GM12878 (cell line): ENCODE measurements at regions not wholly inside any gene's neighbourhood (a gene's known extent, or its start where the extent isn't known, plus 50 kb on each side); places are given as distances from the start of the nearest gene placed in this dataset.

ENCODE experiments used
- ATAC-seq: fragments of 200-7000 bp; cut with Tn5 transposase; 3 replicates; pipeline ENCODE4 v1.9.1; 2020; ENCODE audit warnings: mild to moderate bottlenecking, moderate library complexity
- BruUV-seq: library from RNA; stranded (reverse); fragments of 400-500 nt; replicated peaks from 2 replicates; lab custom pipeline; 2021; lab: Mats Ljungman, UMichigan
- CTCF ChIA-PET: fragments of 300-600 bp; sonication (Branson Sonifier 250); formaldehyde crosslinking; extraction: SDS; loops from one replicate; lab custom pipeline; 2021; ENCODE audit warnings: inconsistent platforms; lab: Yijun Ruan, JAX
- POLR2A ChIA-PET: fragments of 350-600 bp; formaldehyde crosslinking; extraction: SDS; loops from one replicate; lab custom pipeline; 2021; ENCODE audit warnings: inconsistent platforms; lab: Charles Lee
- RAD21 ChIA-PET: fragments of 300-600 bp; sonication (Branson Sonifier 250); formaldehyde crosslinking; loops from one replicate; lab custom pipeline; 2023; ENCODE audit warnings: antibody characterized with exemption; ENCODE audit not compliant: unreplicated experiment; lab: Charles Lee
- SMC1A ChIA-PET: fragments of 300-600 bp; sonication (Branson Sonifier 250); formaldehyde crosslinking; loops from one replicate; lab custom pipeline; 2023; ENCODE audit not compliant: unreplicated experiment, uncharacterized antibody; lab: Charles Lee
- DNase-seq: peaks from one replicate; pipeline ENCODE4 v3.0.0-alpha.2; 2011; ENCODE audit warnings: low read depth, low spot score
- FAIRE-seq: peaks from 3 replicates; lab custom pipeline; 2011; peaks lifted over from hg19 to GRCh38; lab: Jason Lieb, UNC
- H2AFZ ChIP-seq: 2 replicates; pipeline ENCODE4 v1.6.0; 2011; ENCODE audit warnings: low read depth, low read length, control low read depth; ENCODE audit not compliant: control insufficient read depth
- H3K27ac ChIP-seq: 2 replicates; pipeline ENCODE4 v1.5.1; 2011; ENCODE audit warnings: control low read depth; ENCODE audit not compliant: control insufficient read depth, insufficient read depth
- H3K27me3 ChIP-seq, 2 experiments: replicated peaks in 1 of 2; 2 replicates each; pipeline versions ENCODE4 v1.6.0 to v1.6.1; 2011; ENCODE audit warnings: low read length in 1 of 2; ENCODE audit not compliant: control insufficient read depth in 2 of 2, insufficient read depth in 2 of 2
- H3K36me3 ChIP-seq, 2 experiments: 2 replicates each; pipeline ENCODE4 v1.5.1; 2011; ENCODE audit warnings: low read length in 1 of 2; ENCODE audit not compliant: control insufficient read depth in 2 of 2, insufficient read depth in 2 of 2
- H3K4me1 ChIP-seq: 2 replicates; pipeline ENCODE4 v1.6.1; 2011; ENCODE audit warnings: mild to moderate bottlenecking, low read length, moderate library complexity, mixed read lengths; ENCODE audit not compliant: control insufficient read depth, insufficient read depth
- H3K4me2 ChIP-seq: 2 replicates; pipeline ENCODE4 v1.6.0; 2011; ENCODE audit warnings: control low read depth; ENCODE audit not compliant: control insufficient read depth, insufficient read depth
- H3K4me3 ChIP-seq: fragments of 200-600 bp; sonication (generic); 2 replicates; pipeline ENCODE4 v1.5.1; 2016
- H3K79me2 ChIP-seq: 2 replicates; pipeline ENCODE4 v1.6.0; 2011; ENCODE audit warnings: low read length; ENCODE audit not compliant: control insufficient read depth, insufficient read depth
- H3K9ac ChIP-seq: 2 replicates; pipeline ENCODE4 v1.8.0; 2011; ENCODE audit warnings: low read length, control low read depth, mixed read lengths; ENCODE audit not compliant: control insufficient read depth, insufficient read depth
- H3K9me3 ChIP-seq: replicated peaks from 3 replicates; pipeline ENCODE4 v1.5.1; 2011; ENCODE audit warnings: mild to moderate bottlenecking, low read length; ENCODE audit not compliant: control insufficient read depth, insufficient read depth
- H4K20me1 ChIP-seq: 2 replicates; pipeline ENCODE4 v1.6.0; 2011; ENCODE audit not compliant: control insufficient read depth, insufficient read depth
- CHD1 ChIP-seq: IDR thresholded peaks from 2 replicates; pipeline ENCODE4 v1.6.1; 2012; ENCODE audit warnings: low read depth, low read length, improper control_type of control experiment
- EZH2 ChIP-seq: IDR thresholded peaks from 2 replicates; pipeline ENCODE4 v1.6.1; 2012; ENCODE audit warnings: low read depth, mild to moderate bottlenecking, control low read depth, inconsistent platforms, low read length, borderline replicate concordance; ENCODE audit not compliant: control insufficient read depth
- IKZF2 ChIP-seq, 2 experiments: fragments of 450-650 bp; IDR thresholded peaks; 2 replicates each; pipeline ENCODE4 v1.6.1; 2017; ENCODE audit warnings: mild to moderate bottlenecking in 2 of 2, moderate library complexity in 2 of 2
- JUND ChIP-seq: IDR thresholded peaks from 2 replicates; pipeline ENCODE4 v1.6.1; 2012; ENCODE audit warnings: low read depth, mild to moderate bottlenecking, low read length, improper control_type of control experiment, moderate library complexity
- POLR2A ChIP-seq: IDR thresholded peaks from 2 replicates; pipeline ENCODE4 v1.6.1; 2011; ENCODE audit warnings: low read depth, mild to moderate bottlenecking, low read length
- POLR2AphosphoS2 ChIP-seq: IDR thresholded peaks from 2 replicates; pipeline ENCODE4 v1.6.1; 2011; ENCODE audit warnings: low read depth, mild to moderate bottlenecking, low read length, improper control_type of control experiment, moderate library complexity
- TARDBP ChIP-seq: IDR thresholded peaks from 2 replicates; pipeline ENCODE4 v1.6.1; 2016; ENCODE audit warnings: borderline replicate concordance
- USF1 ChIP-seq: IDR thresholded peaks from 2 replicates; pipeline ENCODE4 v1.6.1; 2011; ENCODE audit warnings: borderline replicate concordance, low read depth, mild to moderate bottlenecking, moderate library complexity, mixed read lengths, low read length; ENCODE audit not compliant: insufficient read depth; ENCODE audit errors: extremely low read length
- ZNF274 ChIP-seq: IDR thresholded peaks from one replicate; pipeline ENCODE4 v1.8.0; 2011; ENCODE audit not compliant: insufficient read length, insufficient read depth
- WGBS: methylation state at CpG from one replicate; pipeline ENCODE4 v1.1.6; 2016; ENCODE audit warnings: low lambda C conversion rate; ENCODE audit not compliant: insufficient replicate concordance, insufficient coverage; ENCODE audit errors: missing lambda C conversion rate; 5-methylcytosine and 5-hydroxymethylcytosine counted together
- in situ Hi-C: fragments of 300-500 bp; cut with MboI; formaldehyde crosslinking; loops from 9 replicates; pipeline ENCODE4 v1.14.3; 2018; ENCODE audit warnings: mixed read lengths
- intact Hi-C: fragments of 100-400 bp; cut with micrococcal nuclease; formaldehyde crosslinking; loops from one replicate; pipeline ENCODE4 v1.14.2; 2022; ENCODE audit not compliant: unreplicated experiment

GRCh38 chr3:80334534-80334933, 566.7 kb upstream of the ROBO1 start:
- intact Hi-C loops, result no loop called here
- Histone ChIP-seq H3K9ac (no peak overlapping the region), H3K27me3 (no peaks in the 10 kb centered on the region), H3K4me3 (no peak overlapping the region), H3K36me3 (no peaks in the 10 kb centered on the region), H3K27ac (no peak overlapping the region), H3K9me3 (no peaks in the 10 kb centered on the region), H3K79me2 (no peaks in the 10 kb centered on the region), H3K4me2 (no peak overlapping the region), H4K20me1 (no peaks in the 10 kb centered on the region), H2AFZ (no peak overlapping the region), H3K4me1 (no peaks in the 10 kb centered on the region)
- 71% methylated on average over 2 of the region's 2 CpGs for WGBS
- POLR2A ChIA-PET, result no interaction called here
- TF ChIP-seq POLR2AphosphoS2 (no peak), JUND (no peak), TARDBP (no peak), ZNF274 (no peak), POLR2A (no peak), USF1 (no peak), CHD1 (no peak), EZH2 (no peak), IKZF2 (IDR thresholded peaks at IDR 0.05) (no peak)
- CTCF ChIA-PET, result no interaction called here
- RAD21 ChIA-PET, result no interaction called here
- FAIRE-seq (no peak), DNase-seq (no peak), ATAC-seq (no peak)
- SMC1A ChIA-PET, result no interaction called here
- in situ Hi-C loops, result no loop called here
- no TSS peak for BruUV-seq
